ENCODE measurements at regions not wholly inside any gene's neighbourhood (a gene's known extent, or its start where the extent isn't known, plus 50 kb on each side); places are given as distances from the start of the nearest gene placed in this dataset.

DNA sequence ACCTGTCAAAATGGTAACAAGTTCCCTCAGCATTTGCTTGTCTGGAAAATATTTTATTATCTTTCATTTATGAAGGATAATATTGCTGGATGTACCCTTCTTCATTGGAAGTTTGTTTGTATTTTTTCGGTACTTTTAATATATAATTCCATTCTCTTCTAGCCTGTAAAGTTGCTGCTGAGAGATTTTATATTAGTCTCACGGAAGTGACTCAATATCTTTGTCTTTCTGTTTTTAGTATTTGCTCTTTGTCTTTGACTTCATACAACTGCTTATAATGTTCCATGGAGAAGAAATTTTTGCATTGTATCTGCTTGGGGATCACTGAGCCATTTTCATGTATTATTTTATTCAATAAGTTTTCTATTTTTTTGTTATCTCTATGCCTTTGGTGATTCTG, 1777.5 kb downstream of the BRINP3 start:
- TF ChIP-seq, protein P1, sequence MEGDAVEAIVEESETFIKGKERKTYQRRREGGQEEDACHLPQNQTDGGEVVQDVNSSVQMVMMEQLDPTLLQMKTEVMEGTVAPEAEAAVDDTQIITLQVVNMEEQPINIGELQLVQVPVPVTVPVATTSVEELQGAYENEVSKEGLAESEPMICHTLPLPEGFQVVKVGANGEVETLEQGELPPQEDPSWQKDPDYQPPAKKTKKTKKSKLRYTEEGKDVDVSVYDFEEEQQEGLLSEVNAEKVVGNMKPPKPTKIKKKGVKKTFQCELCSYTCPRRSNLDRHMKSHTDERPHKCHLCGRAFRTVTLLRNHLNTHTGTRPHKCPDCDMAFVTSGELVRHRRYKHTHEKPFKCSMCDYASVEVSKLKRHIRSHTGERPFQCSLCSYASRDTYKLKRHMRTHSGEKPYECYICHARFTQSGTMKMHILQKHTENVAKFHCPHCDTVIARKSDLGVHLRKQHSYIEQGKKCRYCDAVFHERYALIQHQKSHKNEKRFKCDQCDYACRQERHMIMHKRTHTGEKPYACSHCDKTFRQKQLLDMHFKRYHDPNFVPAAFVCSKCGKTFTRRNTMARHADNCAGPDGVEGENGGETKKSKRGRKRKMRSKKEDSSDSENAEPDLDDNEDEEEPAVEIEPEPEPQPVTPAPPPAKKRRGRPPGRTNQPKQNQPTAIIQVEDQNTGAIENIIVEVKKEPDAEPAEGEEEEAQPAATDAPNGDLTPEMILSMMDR (IDR thresholded peaks at IDR 0.05 in 8 of 11, conservative IDR thresholded peaks at IDR 0.05 in 3 of 11), result no peak
- TF ChIP-seq POLR2A (IDR thresholded peaks at IDR 0.05), result no peak
